NCI-H187 (cell line): ENCODE measurements at regions not wholly inside any gene's neighbourhood (a gene's known extent, or its start where the extent isn't known, plus 50 kb on each side); places are given as distances from the start of the nearest gene placed in this dataset.
"Not testable (repeated sequence)": the region's sequence is repeated elsewhere in the genome, so short reads cannot be mapped to it uniquely, and the experiment has no call there.

Experiments used
- DNase-seq, 2 experiments: peaks; one replicate each; lab custom pipeline; 2025; lab: John Stamatoyannopoulos, UW

- DNase-seq, result not testable (repeated sequence)
Measured at GRCh38 chr5:177857642-177858200, 75.0 kb upstream of the FAM153A start.

- DNase-seq, result not testable (repeated sequence)
Measured at GRCh38 chr5:177856474-177856873, 73.8 kb upstream of the FAM153A start.

- not testable (repeated sequence) for DNase-seq
Measured at GRCh38 chr5:177847914-177848313, 65.2 kb upstream of the FAM153A start.

GRCh38 chr5:177846598-177846997 lies 63.9 kb upstream of the FAM153A start:
- not testable (repeated sequence) for DNase-seq

GRCh38 chr5:177845906-177846305 lies 63.2 kb upstream of the FAM153A start:
- not testable (repeated sequence) for DNase-seq

- not testable (repeated sequence) for DNase-seq
Measured at GRCh38 chr5:177836191-177836590, 53.5 kb upstream of the FAM153A start.
